Neural cell (in vitro differentiated cells): ENCODE measurements at regions not wholly inside any gene's neighbourhood (a gene's known extent, or its start where the extent isn't known, plus 50 kb on each side); places are given as distances from the start of the nearest gene placed in this dataset.

Experiments used
- CTCF ChIP-seq: fragments of 450-650 bp; IDR thresholded peaks from 2 replicates; pipeline ENCODE4 v1.5.1; 2014; ENCODE audit warnings: antibody characterized with exemption, mild to moderate bottlenecking, moderate library complexity; ENCODE audit not compliant: poor library complexity, severe bottlenecking
- EP300 ChIP-seq: fragments of 450-650 bp; conservative IDR thresholded peaks from 2 replicates; pipeline ENCODE4 v1.6.1; 2014; ENCODE audit warnings: antibody characterized with exemption, mild to moderate bottlenecking, moderate library complexity; ENCODE audit not compliant: poor library complexity, severe bottlenecking
- EZH2 ChIP-seq: fragments of 200-600, 300-800 bp; shearing (Covaris generic), sonication (generic); IDR thresholded peaks from 2 replicates; pipeline ENCODE4 v1.6.1; 2014; ENCODE audit warnings: antibody characterized with exemption, low read length, borderline replicate concordance, mild to moderate bottlenecking; ENCODE audit not compliant: insufficient read depth, poor library complexity, severe bottlenecking
- POLR2AphosphoS5 ChIP-seq: IDR thresholded peaks from 2 replicates; pipeline ENCODE4 v1.6.1; 2012
- RAD21 ChIP-seq: fragments of 450-650 bp; conservative IDR thresholded peaks from 2 replicates; pipeline ENCODE4 v1.6.1; 2014; ENCODE audit warnings: antibody characterized with exemption, mild to moderate bottlenecking, moderate library complexity
- REST ChIP-seq: IDR thresholded peaks from 2 replicates; pipeline ENCODE4 v1.6.1; 2012; ENCODE audit warnings: borderline replicate concordance
- SMC3 ChIP-seq: fragments of 450-650 bp; conservative IDR thresholded peaks from 2 replicates; pipeline ENCODE4 v1.6.1; 2014; ENCODE audit warnings: antibody characterized with exemption, mild to moderate bottlenecking, moderate library complexity; ENCODE audit not compliant: poor library complexity
- TAF1 ChIP-seq: IDR thresholded peaks from 2 replicates; pipeline ENCODE4 v1.6.1; 2012; ENCODE audit warnings: low read depth

- no peak for TF ChIP-seq CTCF
- no peak for TF ChIP-seq REST
- no peak for TF ChIP-seq RAD21
- TF ChIP-seq SMC3, result no peak
- no peak for TF ChIP-seq TAF1
- no peak for TF ChIP-seq EZH2
- no peak for TF ChIP-seq POLR2AphosphoS5
- no peak for TF ChIP-seq EP300
These were observed 197.3 kb upstream of the LDB2 start for GRCh38 chr4:17095771-17096170.
